ENCODE measurements at regions not wholly inside any gene's neighbourhood (a gene's known extent, or its start where the extent isn't known, plus 50 kb on each side); places are given as distances from the start of the nearest gene placed in this dataset.

DNA sequence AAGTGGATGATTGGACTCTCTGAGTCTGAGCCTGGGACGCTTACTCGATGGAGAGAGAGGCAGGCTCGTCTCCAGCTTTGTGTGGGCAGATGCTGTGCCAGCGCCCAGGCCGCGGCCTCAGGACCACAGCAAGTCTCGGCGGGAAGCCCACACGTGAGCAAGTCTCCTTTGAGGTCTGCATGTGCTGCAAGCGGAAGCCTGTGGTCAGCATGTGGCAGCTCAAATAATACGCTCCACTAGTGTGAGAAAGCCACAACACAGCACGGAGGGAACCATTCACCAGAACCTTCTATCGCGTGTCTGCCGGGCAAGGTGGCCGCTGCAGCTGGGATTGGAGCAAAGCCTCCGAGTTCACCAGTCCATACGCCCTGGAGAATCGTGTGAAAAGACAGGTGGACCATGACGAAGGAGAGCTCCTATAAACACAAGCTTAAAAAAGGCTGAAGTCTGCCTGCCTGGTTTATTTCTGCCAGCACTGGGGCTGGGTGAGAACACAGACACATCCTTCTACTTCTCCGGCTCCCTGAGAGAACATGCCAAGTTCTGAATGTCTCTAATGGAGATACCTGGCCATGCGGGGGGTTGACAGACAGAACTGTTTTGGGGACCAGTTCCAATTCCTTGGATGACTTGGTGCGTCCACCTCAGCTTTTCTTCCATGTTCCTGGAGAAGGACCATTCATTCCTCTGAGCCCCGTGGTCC is 82.0 kb upstream of the LRIG1 start:
- TF ChIP-seq TAF1 (conservative IDR thresholded peaks at IDR 0.05) (no peak), FOXA2 (IDR thresholded peaks at IDR 0.05) (no peak), CTCF (IDR thresholded peaks at IDR 0.05; ENCODE audit: low read depth, low read length, missing input control) (no peak)
- TF ChIP-seq, protein P1, sequence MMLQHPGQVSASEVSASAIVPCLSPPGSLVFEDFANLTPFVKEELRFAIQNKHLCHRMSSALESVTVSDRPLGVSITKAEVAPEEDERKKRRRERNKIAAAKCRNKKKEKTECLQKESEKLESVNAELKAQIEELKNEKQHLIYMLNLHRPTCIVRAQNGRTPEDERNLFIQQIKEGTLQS (IDR thresholded peaks at IDR 0.05) = no peak
- Histone ChIP-seq H3K36me3 (ENCODE audit: control insufficient read depth in 4 of 4, insufficient read depth in 3 of 4, low read depth in 1 of 4, low read length in 3 of 4) (no peaks in the 10 kb centered on the region), H3K4me3 (ENCODE audit: low read depth in 1 of 3, low read length in 3 of 3) (no peak overlapping the region), H3K27ac (ENCODE audit: low read depth in 1 of 2, low read length in 2 of 2) (no peak overlapping the region), H3K9ac (ENCODE audit: low read depth in 1 of 2, low read length in 2 of 2) (no peak overlapping the region), H3K27me3 (ENCODE audit: control insufficient read depth in 4 of 4, insufficient read depth in 4 of 4, low read length in 3 of 4) (no peaks in the 10 kb centered on the region), H3K4me1 (ENCODE audit: control insufficient read depth in 4 of 4, insufficient read depth in 4 of 4, low read length in 3 of 4) (peaks cover 0 to 8% (median 4%) of the 10 kb centered on the region in 4 donors), H3K9me3 (ENCODE audit: control insufficient read depth in 4 of 4, low read length in 3 of 4) (no peaks in the 10 kb centered on the region)
- 87% methylated on average over 24 of the region's 24 CpGs for WGBS
- DNase-seq (ENCODE audit: low spot score) = no peak

- Histone ChIP-seq H3K36me3 (ENCODE audit: control insufficient read depth in 4 of 4, insufficient read depth in 3 of 4, low read depth in 1 of 4, low read length in 3 of 4) (no peaks in the 10 kb centered on the region), H3K4me3 (ENCODE audit: low read depth in 1 of 3, low read length in 3 of 3) (no peak overlapping the region), H3K27me3 (ENCODE audit: control insufficient read depth in 4 of 4, insufficient read depth in 4 of 4, low read length in 3 of 4) (no peaks in the 10 kb centered on the region), H3K9ac (ENCODE audit: low read depth in 1 of 2, low read length in 2 of 2) (no peak overlapping the region), H3K27ac (ENCODE audit: low read depth in 1 of 2, low read length in 2 of 2) (no peak overlapping the region), H3K9me3 (ENCODE audit: control insufficient read depth in 4 of 4, low read length in 3 of 4) (no peaks in the 10 kb centered on the region), H3K4me1 (ENCODE audit: control insufficient read depth in 4 of 4, insufficient read depth in 4 of 4, low read length in 3 of 4) (peaks cover 0 to 11% (median 7%) of the 10 kb centered on the region in 4 donors)
- TF ChIP-seq FOXA2 (IDR thresholded peaks at IDR 0.05) (no peak), RXRA (IDR thresholded peaks at IDR 0.05) (no peak), HNF4G (IDR thresholded peaks at IDR 0.05) (no peak), FOXA1 (IDR thresholded peaks at IDR 0.05) (no peak), RAD21 (IDR thresholded peaks at IDR 0.05) (no peak), YY1 (IDR thresholded peaks at IDR 0.05) (no peak), SP1 (IDR thresholded peaks at IDR 0.05) (no peak), GABPA (IDR thresholded peaks at IDR 0.05 in 1 of 2, conservative IDR thresholded peaks at IDR 0.05 in 1 of 2) (no peak), CTCF (IDR thresholded peaks at IDR 0.05; ENCODE audit: low read depth, low read length, missing input control) (no peak), MAX (IDR thresholded peaks at IDR 0.05) (no peak), JUND (IDR thresholded peaks at IDR 0.05) (no peak), HNF4A (conservative IDR thresholded peaks at IDR 0.05) (no peak), NR2F2 (IDR thresholded peaks at IDR 0.05) (no peak), EGR1 (IDR thresholded peaks at IDR 0.05; ENCODE audit: low read depth in 2 of 2) (no peak)
- TF ChIP-seq, protein P1 (IDR thresholded peaks at IDR 0.05) = no peak
- TF ChIP-seq, protein P2, sequence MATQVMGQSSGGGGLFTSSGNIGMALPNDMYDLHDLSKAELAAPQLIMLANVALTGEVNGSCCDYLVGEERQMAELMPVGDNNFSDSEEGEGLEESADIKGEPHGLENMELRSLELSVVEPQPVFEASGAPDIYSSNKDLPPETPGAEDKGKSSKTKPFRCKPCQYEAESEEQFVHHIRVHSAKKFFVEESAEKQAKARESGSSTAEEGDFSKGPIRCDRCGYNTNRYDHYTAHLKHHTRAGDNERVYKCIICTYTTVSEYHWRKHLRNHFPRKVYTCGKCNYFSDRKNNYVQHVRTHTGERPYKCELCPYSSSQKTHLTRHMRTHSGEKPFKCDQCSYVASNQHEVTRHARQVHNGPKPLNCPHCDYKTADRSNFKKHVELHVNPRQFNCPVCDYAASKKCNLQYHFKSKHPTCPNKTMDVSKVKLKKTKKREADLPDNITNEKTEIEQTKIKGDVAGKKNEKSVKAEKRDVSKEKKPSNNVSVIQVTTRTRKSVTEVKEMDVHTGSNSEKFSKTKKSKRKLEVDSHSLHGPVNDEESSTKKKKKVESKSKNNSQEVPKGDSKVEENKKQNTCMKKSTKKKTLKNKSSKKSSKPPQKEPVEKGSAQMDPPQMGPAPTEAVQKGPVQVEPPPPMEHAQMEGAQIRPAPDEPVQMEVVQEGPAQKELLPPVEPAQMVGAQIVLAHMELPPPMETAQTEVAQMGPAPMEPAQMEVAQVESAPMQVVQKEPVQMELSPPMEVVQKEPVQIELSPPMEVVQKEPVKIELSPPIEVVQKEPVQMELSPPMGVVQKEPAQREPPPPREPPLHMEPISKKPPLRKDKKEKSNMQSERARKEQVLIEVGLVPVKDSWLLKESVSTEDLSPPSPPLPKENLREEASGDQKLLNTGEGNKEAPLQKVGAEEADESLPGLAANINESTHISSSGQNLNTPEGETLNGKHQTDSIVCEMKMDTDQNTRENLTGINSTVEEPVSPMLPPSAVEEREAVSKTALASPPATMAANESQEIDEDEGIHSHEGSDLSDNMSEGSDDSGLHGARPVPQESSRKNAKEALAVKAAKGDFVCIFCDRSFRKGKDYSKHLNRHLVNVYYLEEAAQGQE (IDR thresholded peaks at IDR 0.05) = no peak
- TF ChIP-seq, protein P3, sequence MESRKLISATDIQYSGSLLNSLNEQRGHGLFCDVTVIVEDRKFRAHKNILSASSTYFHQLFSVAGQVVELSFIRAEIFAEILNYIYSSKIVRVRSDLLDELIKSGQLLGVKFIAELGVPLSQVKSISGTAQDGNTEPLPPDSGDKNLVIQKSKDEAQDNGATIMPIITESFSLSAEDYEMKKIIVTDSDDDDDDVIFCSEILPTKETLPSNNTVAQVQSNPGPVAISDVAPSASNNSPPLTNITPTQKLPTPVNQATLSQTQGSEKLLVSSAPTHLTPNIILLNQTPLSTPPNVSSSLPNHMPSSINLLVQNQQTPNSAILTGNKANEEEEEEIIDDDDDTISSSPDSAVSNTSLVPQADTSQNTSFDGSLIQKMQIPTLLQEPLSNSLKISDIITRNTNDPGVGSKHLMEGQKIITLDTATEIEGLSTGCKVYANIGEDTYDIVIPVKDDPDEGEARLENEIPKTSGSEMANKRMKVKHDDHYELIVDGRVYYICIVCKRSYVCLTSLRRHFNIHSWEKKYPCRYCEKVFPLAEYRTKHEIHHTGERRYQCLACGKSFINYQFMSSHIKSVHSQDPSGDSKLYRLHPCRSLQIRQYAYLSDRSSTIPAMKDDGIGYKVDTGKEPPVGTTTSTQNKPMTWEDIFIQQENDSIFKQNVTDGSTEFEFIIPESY (IDR thresholded peaks at IDR 0.05) = no peak
- DNase-seq (ENCODE audit: low spot score) = no peak
- 94% methylated on average over 4 of the region's 4 CpGs for WGBS
Measured at GRCh38 chr3:66583424-66584040, 82.7 kb upstream of the LRIG1 start.

Measured in liver (tissue), 8 donors.